ENCODE measurements at regions not wholly inside any gene's neighbourhood (a gene's known extent, or its start where the extent isn't known, plus 50 kb on each side); places are given as distances from the start of the nearest gene placed in this dataset.

GRCh38 chr4:33518856-33519255, 2725.5 kb downstream of the ARAP2 start:
- H3K36me3 ChIP-seq: no peaks in the 10 kb centered on the region
- H3K4me3 ChIP-seq: no peak overlapping the region
- no peaks in the 10 kb centered on the region for H3K27me3 ChIP-seq
- no peaks in the 10 kb centered on the region for H3K4me1 ChIP-seq
- WGBS, 2 donors: 77 to 86% methylated on average over 6 of the region's 6 CpGs
- no peak overlapping the region for H3K27ac ChIP-seq
- H3K9me3 ChIP-seq: peaks cover 0 to 22% (median 5%) of the 10 kb centered on the region in 11 donors
- intact Hi-C loops (cut with DNase I): no loop called here
- ATAC-seq (no peak), DNase-seq (no peak)
- TF ChIP-seq CTCF (IDR thresholded peaks at IDR 0.05): no peak

GRCh38 chr4:33532821-33533220, 2711.5 kb downstream of the ARAP2 start:
- no peaks in the 10 kb centered on the region for H3K36me3 ChIP-seq
- no peak for TF ChIP-seq CTCF (IDR thresholded peaks at IDR 0.05)
- intact Hi-C loops (cut with DNase I): no loop called here
- DNase-seq: no peak
- H3K4me1 ChIP-seq: no peaks in the 10 kb centered on the region
- WGBS, 2 donors: 74 to 79% methylated on average over 2 of the region's 2 CpGs
- H3K9me3 ChIP-seq: no peaks in the 10 kb centered on the region
- no peak overlapping the region for H3K4me3 ChIP-seq
- H3K27me3 ChIP-seq: no peaks in the 10 kb centered on the region
- no peak for ATAC-seq
- no peak overlapping the region for H3K27ac ChIP-seq

GRCh38 chr4:33536898-33537297, 2707.4 kb downstream of the ARAP2 start:
- Histone ChIP-seq H3K27me3 (no peaks in the 10 kb centered on the region), H3K9me3 (no peaks in the 10 kb centered on the region), H3K27ac (no peak overlapping the region), H3K4me1 (no peaks in the 10 kb centered on the region), H3K36me3 (no peaks in the 10 kb centered on the region), H3K4me3 (no peak overlapping the region)
- intact Hi-C loops (cut with DNase I): no loop called here
- WGBS, 2 donors: 79 to 84% methylated on average over 4 of the region's 4 CpGs
- no peak for TF ChIP-seq CTCF (IDR thresholded peaks at IDR 0.05)
- ATAC-seq (no peak), DNase-seq (no peak)

- H3K27me3 ChIP-seq: no peaks in the 10 kb centered on the region
- no peaks in the 10 kb centered on the region for H3K36me3 ChIP-seq
- intact Hi-C loops (cut with DNase I): no loop called here
- DNase-seq (no peak), ATAC-seq (no peak)
- TF ChIP-seq CTCF (IDR thresholded peaks at IDR 0.05): no peak
- H3K9me3 ChIP-seq: no peaks in the 10 kb centered on the region
- H3K27ac ChIP-seq: no peak overlapping the region
- no peaks in the 10 kb centered on the region for H3K4me1 ChIP-seq
- WGBS, 2 donors: 42 to 58% methylated on average over 1 of the region's 1 CpG
- no peak overlapping the region for H3K4me3 ChIP-seq
These were observed 2706.8 kb downstream of the ARAP2 start for GRCh38 chr4:33537527-33537926.
